ENCODE measurements at regions not wholly inside any gene's neighbourhood (a gene's known extent, or its start where the extent isn't known, plus 50 kb on each side); places are given as distances from the start of the nearest gene placed in this dataset.

- TF ChIP-seq POLR2A (IDR thresholded peaks at IDR 0.05) (no peak), CTCF (IDR thresholded peaks at IDR 0.05) (no peak)
Measured at GRCh38 chr17:56030009-56030624, 123.2 kb upstream of the ANKFN1 start.

Data from Peyer's patch (tissue), 4 donors.